ENCODE measurements at regions not wholly inside any gene's neighbourhood (a gene's known extent, or its start where the extent isn't known, plus 50 kb on each side); places are given as distances from the start of the nearest gene placed in this dataset.

DNA sequence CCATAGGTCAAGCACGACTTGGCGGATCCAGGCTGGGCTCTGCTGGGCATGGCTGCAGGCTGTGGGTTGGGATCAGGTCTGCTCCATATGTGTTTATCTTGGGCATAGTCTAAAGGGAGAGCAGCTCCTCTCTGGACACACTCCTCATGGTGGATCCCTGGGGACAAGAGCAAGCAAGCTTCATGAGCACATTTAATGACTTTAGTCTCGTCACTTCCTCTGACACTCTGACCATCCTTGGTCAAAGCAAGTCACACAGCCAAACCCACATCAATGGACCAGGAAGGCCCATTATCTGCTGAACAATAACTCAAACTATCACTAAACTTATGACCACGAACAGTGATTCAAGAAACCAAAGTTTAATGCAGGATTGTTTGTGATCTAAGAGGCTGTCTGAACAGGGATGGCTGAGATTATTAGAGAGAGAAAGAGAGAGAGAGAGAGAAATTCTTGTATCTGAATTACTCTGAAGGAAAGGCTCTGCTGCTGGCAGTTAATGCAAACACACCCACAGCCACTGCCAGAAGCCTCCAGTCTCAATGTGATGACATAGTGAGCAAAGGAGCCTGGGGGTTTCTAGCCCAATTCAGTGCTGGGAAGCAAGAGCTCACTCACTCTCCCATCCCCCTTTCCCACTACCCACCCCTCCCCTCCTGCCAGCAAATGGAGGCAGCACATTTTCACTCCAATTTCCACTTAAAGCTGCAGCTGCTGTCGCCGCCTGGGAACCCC, 490.2 kb upstream of the SULF2 start:
- H3K9me3 ChIP-seq (ENCODE audit: control insufficient read depth in 2 of 3, insufficient read depth in 1 of 3, low read length in 3 of 3) = no peaks in the 10 kb centered on the region
- intact Hi-C loops (cut with DNase I) = no loop called here
- no peak overlapping the region for H3K4me3 ChIP-seq (ENCODE audit: low read length in 3 of 3)
- FAIRE-seq = no peak
- no peak overlapping the region for H3K27ac ChIP-seq (ENCODE audit: low read depth in 2 of 2, low read length in 2 of 2)
- TF ChIP-seq, protein P1, sequence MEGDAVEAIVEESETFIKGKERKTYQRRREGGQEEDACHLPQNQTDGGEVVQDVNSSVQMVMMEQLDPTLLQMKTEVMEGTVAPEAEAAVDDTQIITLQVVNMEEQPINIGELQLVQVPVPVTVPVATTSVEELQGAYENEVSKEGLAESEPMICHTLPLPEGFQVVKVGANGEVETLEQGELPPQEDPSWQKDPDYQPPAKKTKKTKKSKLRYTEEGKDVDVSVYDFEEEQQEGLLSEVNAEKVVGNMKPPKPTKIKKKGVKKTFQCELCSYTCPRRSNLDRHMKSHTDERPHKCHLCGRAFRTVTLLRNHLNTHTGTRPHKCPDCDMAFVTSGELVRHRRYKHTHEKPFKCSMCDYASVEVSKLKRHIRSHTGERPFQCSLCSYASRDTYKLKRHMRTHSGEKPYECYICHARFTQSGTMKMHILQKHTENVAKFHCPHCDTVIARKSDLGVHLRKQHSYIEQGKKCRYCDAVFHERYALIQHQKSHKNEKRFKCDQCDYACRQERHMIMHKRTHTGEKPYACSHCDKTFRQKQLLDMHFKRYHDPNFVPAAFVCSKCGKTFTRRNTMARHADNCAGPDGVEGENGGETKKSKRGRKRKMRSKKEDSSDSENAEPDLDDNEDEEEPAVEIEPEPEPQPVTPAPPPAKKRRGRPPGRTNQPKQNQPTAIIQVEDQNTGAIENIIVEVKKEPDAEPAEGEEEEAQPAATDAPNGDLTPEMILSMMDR (IDR thresholded peaks at IDR 0.05; ENCODE audit: borderline replicate concordance, extremely low read depth, insufficient read depth) = no peak
- H3K4me1 ChIP-seq (ENCODE audit: control insufficient read depth in 2 of 3, insufficient read depth in 2 of 3, low read depth in 1 of 3, low read length in 3 of 3) = no peaks in the 10 kb centered on the region
- H3K9ac ChIP-seq (ENCODE audit: low read length in 3 of 3) = no peak overlapping the region
- H3K36me3 ChIP-seq (ENCODE audit: control insufficient read depth in 2 of 3, insufficient read depth in 3 of 3, low read length in 3 of 3) = no peaks in the 10 kb centered on the region
- no peaks in the 10 kb centered on the region for H3K27me3 ChIP-seq (ENCODE audit: control insufficient read depth, insufficient read depth, low read length)
- DNase-seq = peak in 3 of 5 donors; percentile 59 to 62 (median 60)

DNA sequence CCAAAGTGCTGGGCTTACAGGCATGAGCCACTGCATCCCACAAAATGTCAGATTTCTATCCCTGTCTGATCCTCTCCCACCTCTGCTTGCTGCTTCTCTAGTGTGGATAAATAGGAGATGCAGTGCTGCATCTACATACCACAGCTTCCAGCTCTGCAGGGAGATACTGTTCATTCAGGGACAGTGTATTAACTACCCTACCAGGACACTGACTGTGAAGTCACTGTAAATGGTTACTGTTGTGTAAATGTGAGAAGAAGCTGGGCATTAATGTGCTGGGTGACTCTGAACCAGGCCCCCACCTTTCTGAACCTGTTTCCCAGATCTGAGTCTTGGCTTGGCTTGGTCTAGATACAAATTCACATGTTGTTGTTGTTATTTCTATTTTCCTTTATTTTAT, 488.6 kb upstream of the SULF2 start:
- no peak for DNase-seq
- Histone ChIP-seq H3K27me3 (ENCODE audit: control insufficient read depth, insufficient read depth, low read length) (no peaks in the 10 kb centered on the region), H3K4me1 (ENCODE audit: control insufficient read depth in 2 of 3, insufficient read depth in 2 of 3, low read depth in 1 of 3, low read length in 3 of 3) (peaks cover 0 to 2% (median 0%) of the 10 kb centered on the region in 3 donors), H3K4me3 (ENCODE audit: low read length in 3 of 3) (no peak overlapping the region), H3K36me3 (ENCODE audit: control insufficient read depth in 2 of 3, insufficient read depth in 3 of 3, low read length in 3 of 3) (no peaks in the 10 kb centered on the region), H3K9ac (ENCODE audit: low read length in 3 of 3) (no peak overlapping the region), H3K9me3 (ENCODE audit: control insufficient read depth in 2 of 3, insufficient read depth in 1 of 3, low read length in 3 of 3) (no peaks in the 10 kb centered on the region), H3K27ac (ENCODE audit: low read depth in 2 of 2, low read length in 2 of 2) (no peak overlapping the region)
- TF ChIP-seq, protein P1 (IDR thresholded peaks at IDR 0.05; ENCODE audit: borderline replicate concordance, extremely low read depth, insufficient read depth) = no peak
- no peak for FAIRE-seq
- intact Hi-C loops (cut with DNase I) = no loop called here

DNA sequence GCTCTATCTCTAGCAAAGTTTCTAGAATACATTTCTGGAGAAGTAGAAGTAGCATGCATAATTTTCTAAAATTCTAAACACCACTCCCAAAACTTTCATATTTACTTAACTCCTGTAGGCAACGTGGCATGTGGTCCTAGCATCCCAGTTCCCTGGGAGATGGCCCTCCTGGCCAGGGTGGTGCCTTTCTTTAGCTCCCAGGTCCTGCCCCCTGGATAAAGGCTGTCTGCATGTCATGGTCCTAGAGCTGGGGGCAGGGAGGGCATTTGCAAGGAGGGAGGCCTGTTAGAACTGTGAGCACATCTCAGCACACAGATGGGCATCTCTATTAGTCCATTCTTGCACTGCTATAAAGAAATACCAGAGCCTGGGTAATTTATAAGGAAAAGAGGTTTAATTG, 485.6 kb upstream of the SULF2 start:
- DNase-seq (peak in 1 of 5 donors; percentile 17), FAIRE-seq (no peak)
- intact Hi-C loops (cut with DNase I) = no loop called here
- TF ChIP-seq, protein P1 (IDR thresholded peaks at IDR 0.05; ENCODE audit: borderline replicate concordance, extremely low read depth, insufficient read depth) = no peak
- Histone ChIP-seq H3K27ac (ENCODE audit: low read depth in 2 of 2, low read length in 2 of 2) (no peak overlapping the region), H3K4me3 (ENCODE audit: low read length in 3 of 3) (no peak overlapping the region), H3K36me3 (ENCODE audit: control insufficient read depth in 2 of 3, insufficient read depth in 3 of 3, low read length in 3 of 3) (no peaks in the 10 kb centered on the region), H3K27me3 (ENCODE audit: control insufficient read depth, insufficient read depth, low read length) (no peaks in the 10 kb centered on the region), H3K9ac (ENCODE audit: low read length in 3 of 3) (no peak overlapping the region), H3K4me1 (ENCODE audit: control insufficient read depth in 2 of 3, insufficient read depth in 2 of 3, low read depth in 1 of 3, low read length in 3 of 3) (peaks cover 0 to 2% (median 0%) of the 10 kb centered on the region in 3 donors), H3K9me3 (ENCODE audit: control insufficient read depth in 2 of 3, insufficient read depth in 1 of 3, low read length in 3 of 3) (no peaks in the 10 kb centered on the region)
